NCI-H524 (cell line): ENCODE measurements at regions not wholly inside any gene's neighbourhood (a gene's known extent, or its start where the extent isn't known, plus 50 kb on each side); places are given as distances from the start of the nearest gene placed in this dataset.

Experiments used
- DNase-seq, 2 experiments: peaks; one replicate each; lab custom pipeline; 2025; lab: John Stamatoyannopoulos, UW

GRCh38 chr10:36171953-36172940 is 530.2 kb upstream of the FZD8 start:
- no peak for DNase-seq

- no peak for DNase-seq
Observed at GRCh38 chr10:36171556-36171952, 529.5 kb upstream of the FZD8 start.

GRCh38 chr10:36170943-36171501 is 528.9 kb upstream of the FZD8 start:
- no peak for DNase-seq

GRCh38 chr10:36170142-36170719 is 528.1 kb upstream of the FZD8 start:
- DNase-seq = no peak

- DNase-seq = no peak
Observed at GRCh38 chr10:36168777-36169176, 526.7 kb upstream of the FZD8 start.

- no peak for DNase-seq
Observed at GRCh38 chr10:36164556-36165504, 522.7 kb upstream of the FZD8 start.

- DNase-seq = no peak
Observed at GRCh38 chr10:36163827-36164226, 521.7 kb upstream of the FZD8 start.

GRCh38 chr10:36157486-36157885 is 515.4 kb upstream of the FZD8 start:
- no peak for DNase-seq

GRCh38 chr10:36148207-36148606 is 506.1 kb upstream of the FZD8 start:
- DNase-seq = no peak

GRCh38 chr10:36147529-36147928 is 505.4 kb upstream of the FZD8 start:
- DNase-seq = no peak

- no peak for DNase-seq
Observed at GRCh38 chr10:36141856-36142560, 499.9 kb upstream of the FZD8 start.

GRCh38 chr10:36129051-36129450 is 487.0 kb upstream of the FZD8 start:
- no peak for DNase-seq

GRCh38 chr10:36126076-36126475 is 484.0 kb upstream of the FZD8 start:
- DNase-seq = no peak

- DNase-seq = no peak
Observed at GRCh38 chr10:36119455-36119854, 477.4 kb upstream of the FZD8 start.

GRCh38 chr10:36118314-36118713 is 476.2 kb upstream of the FZD8 start:
- DNase-seq = no peak

GRCh38 chr10:36117890-36118289 is 475.8 kb upstream of the FZD8 start:
- no peak for DNase-seq

- no peak for DNase-seq
Observed at GRCh38 chr10:36117231-36117630, 475.1 kb upstream of the FZD8 start.

- DNase-seq = peak in 1 of 2 experiments; percentile 11
Observed at GRCh38 chr10:36116731-36117130, 474.6 kb upstream of the FZD8 start.

- DNase-seq = no peak
Observed at GRCh38 chr10:36116040-36116439, 473.9 kb upstream of the FZD8 start.

GRCh38 chr10:36115364-36115763 is 473.3 kb upstream of the FZD8 start:
- DNase-seq = no peak

GRCh38 chr10:36114913-36115312 is 472.8 kb upstream of the FZD8 start:
- DNase-seq = no peak
